SK-N-SH treated with all-trans-retinoic acid at 6 μM for 48 hours (cell line): ENCODE measurements at regions not wholly inside any gene's neighbourhood (a gene's known extent, or its start where the extent isn't known, plus 50 kb on each side); places are given as distances from the start of the nearest gene placed in this dataset.

ENCODE experiments used
- ARNTL ChIP-seq: fragments of 450-650 bp; formaldehyde crosslinking; IDR thresholded peaks from 2 replicates; pipeline ENCODE4 v1.5.0; 2020; ENCODE audit warnings: low read depth, mild to moderate bottlenecking, moderate library complexity, borderline replicate concordance
- BACH2 ChIP-seq: fragments of 250-450 bp; sonication (Bioruptor Pico); IDR thresholded peaks from 2 replicates; pipeline ENCODE4 v1.9.0; 2021; ENCODE audit warnings: mild to moderate bottlenecking, borderline replicate concordance
- CREB5 ChIP-seq: fragments of 250-450 bp; sonication (Bioruptor Pico); IDR thresholded peaks from 2 replicates; pipeline ENCODE4 v1.5.1; 2020; ENCODE audit warnings: low read depth, mild to moderate bottlenecking, moderate library complexity
- CSDC2 ChIP-seq: fragments of 250-450 bp; sonication (Bioruptor Pico); IDR thresholded peaks from 2 replicates; pipeline ENCODE4 v1.5.0; 2020; ENCODE audit warnings: mild to moderate bottlenecking, moderate library complexity
- RARB ChIP-seq: fragments of 250-450 bp; sonication (Bioruptor Pico); IDR thresholded peaks from 2 replicates; pipeline ENCODE4 v1.8.0; 2021; ENCODE audit warnings: mild to moderate bottlenecking, moderate library complexity
- SNAI2 ChIP-seq: fragments of 250-450 bp; sonication (Bioruptor Pico); IDR thresholded peaks from 2 replicates; pipeline ENCODE4 v1.5.0; 2020; ENCODE audit warnings: mild to moderate bottlenecking, moderate library complexity
- TCF4 ChIP-seq: fragments of 250-450 bp; sonication (Bioruptor Pico); IDR thresholded peaks from 2 replicates; pipeline ENCODE4 v1.8.0; 2021; ENCODE audit warnings: mild to moderate bottlenecking, moderate library complexity, borderline replicate concordance
- ZC3H10 ChIP-seq: fragments of 250-450 bp; sonication (Bioruptor Pico); IDR thresholded peaks from 2 replicates; pipeline ENCODE4 v1.5.1; 2021; ENCODE audit warnings: mild to moderate bottlenecking, moderate library complexity
- ZFP3 ChIP-seq: fragments of 250-450 bp; sonication (Bioruptor Pico); IDR thresholded peaks from 2 replicates; pipeline ENCODE4 v1.5.0; 2020; ENCODE audit warnings: mild to moderate bottlenecking, moderate library complexity
- ZFP30 ChIP-seq: fragments of 450-650 bp; formaldehyde crosslinking; IDR thresholded peaks from 2 replicates; pipeline ENCODE4 v1.5.0; 2022; ENCODE audit warnings: mild to moderate bottlenecking, moderate library complexity
- ZNF565 ChIP-seq: fragments of 450-650 bp; formaldehyde crosslinking; conservative IDR thresholded peaks from 2 replicates; pipeline ENCODE4 v1.5.0; 2020; ENCODE audit warnings: low read depth, mild to moderate bottlenecking, moderate library complexity
- ZNF8 ChIP-seq: fragments of 450-650 bp; formaldehyde crosslinking; IDR thresholded peaks from 2 replicates; pipeline ENCODE4 v1.5.0; 2020; ENCODE audit warnings: mild to moderate bottlenecking, moderate library complexity
- TF ChIP-seq, protein P1 (sequence below): fragments of 250-450 bp; sonication (Bioruptor Pico); IDR thresholded peaks from 2 replicates; pipeline ENCODE4 v1.5.1; 2021; ENCODE audit warnings: mild to moderate bottlenecking, moderate library complexity
- TF ChIP-seq, protein P2 (sequence below): fragments of 250-450 bp; sonication (Bioruptor Pico); IDR thresholded peaks from 2 replicates; pipeline ENCODE4 v1.5.0; 2020; ENCODE audit warnings: mild to moderate bottlenecking, moderate library complexity

GRCh38 chr4:43253541-43253940 is 361.0 kb downstream of the GRXCR1 start:
- TF ChIP-seq RARB (CRISPR knock-in tag) (no peak), ZFP3 (CRISPR knock-in tag) (no peak), ZFP30 (no peak), TCF4 (CRISPR knock-in tag) (no peak), CSDC2 (CRISPR knock-in tag) (no peak), BACH2 (no peak), SNAI2 (no peak), ZC3H10 (CRISPR knock-in tag) (no peak), ZNF565 (CRISPR knock-in tag) (no peak), CREB5 (no peak), ARNTL (CRISPR knock-in tag) (no peak), ZNF8 (no peak)
- TF ChIP-seq, protein P1, sequence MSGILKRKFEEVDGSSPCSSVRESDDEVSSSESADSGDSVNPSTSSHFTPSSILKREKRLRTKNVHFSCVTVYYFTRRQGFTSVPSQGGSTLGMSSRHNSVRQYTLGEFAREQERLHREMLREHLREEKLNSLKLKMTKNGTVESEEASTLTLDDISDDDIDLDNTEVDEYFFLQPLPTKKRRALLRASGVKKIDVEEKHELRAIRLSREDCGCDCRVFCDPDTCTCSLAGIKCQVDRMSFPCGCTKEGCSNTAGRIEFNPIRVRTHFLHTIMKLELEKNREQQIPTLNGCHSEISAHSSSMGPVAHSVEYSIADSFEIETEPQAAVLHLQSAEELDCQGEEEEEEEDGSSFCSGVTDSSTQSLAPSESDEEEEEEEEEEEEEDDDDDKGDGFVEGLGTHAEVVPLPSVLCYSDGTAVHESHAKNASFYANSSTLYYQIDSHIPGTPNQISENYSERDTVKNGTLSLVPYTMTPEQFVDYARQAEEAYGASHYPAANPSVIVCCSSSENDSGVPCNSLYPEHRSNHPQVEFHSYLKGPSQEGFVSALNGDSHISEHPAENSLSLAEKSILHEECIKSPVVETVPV (CRISPR knock-in tag) = no peak
- TF ChIP-seq, protein P2, sequence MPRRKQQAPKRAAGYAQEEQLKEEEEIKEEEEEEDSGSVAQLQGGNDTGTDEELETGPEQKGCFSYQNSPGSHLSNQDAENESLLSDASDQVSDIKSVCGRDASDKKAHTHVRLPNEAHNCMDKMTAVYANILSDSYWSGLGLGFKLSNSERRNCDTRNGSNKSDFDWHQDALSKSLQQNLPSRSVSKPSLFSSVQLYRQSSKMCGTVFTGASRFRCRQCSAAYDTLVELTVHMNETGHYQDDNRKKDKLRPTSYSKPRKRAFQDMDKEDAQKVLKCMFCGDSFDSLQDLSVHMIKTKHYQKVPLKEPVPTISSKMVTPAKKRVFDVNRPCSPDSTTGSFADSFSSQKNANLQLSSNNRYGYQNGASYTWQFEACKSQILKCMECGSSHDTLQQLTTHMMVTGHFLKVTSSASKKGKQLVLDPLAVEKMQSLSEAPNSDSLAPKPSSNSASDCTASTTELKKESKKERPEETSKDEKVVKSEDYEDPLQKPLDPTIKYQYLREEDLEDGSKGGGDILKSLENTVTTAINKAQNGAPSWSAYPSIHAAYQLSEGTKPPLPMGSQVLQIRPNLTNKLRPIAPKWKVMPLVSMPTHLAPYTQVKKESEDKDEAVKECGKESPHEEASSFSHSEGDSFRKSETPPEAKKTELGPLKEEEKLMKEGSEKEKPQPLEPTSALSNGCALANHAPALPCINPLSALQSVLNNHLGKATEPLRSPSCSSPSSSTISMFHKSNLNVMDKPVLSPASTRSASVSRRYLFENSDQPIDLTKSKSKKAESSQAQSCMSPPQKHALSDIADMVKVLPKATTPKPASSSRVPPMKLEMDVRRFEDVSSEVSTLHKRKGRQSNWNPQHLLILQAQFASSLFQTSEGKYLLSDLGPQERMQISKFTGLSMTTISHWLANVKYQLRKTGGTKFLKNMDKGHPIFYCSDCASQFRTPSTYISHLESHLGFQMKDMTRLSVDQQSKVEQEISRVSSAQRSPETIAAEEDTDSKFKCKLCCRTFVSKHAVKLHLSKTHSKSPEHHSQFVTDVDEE = no peak
